CD4-positive, alpha-beta T cell treated with Interleukin-17A for 1 hour (primary cell): ENCODE measurements at regions not wholly inside any gene's neighbourhood (a gene's known extent, or its start where the extent isn't known, plus 50 kb on each side); places are given as distances from the start of the nearest gene placed in this dataset.

ENCODE experiments used
- DNase-seq: peaks from one replicate; pipeline ENCODE4 v3.0.0-alpha.2; 2020

GRCh38 chr14:27013678-27014077, 415.8 kb upstream of the NOVA1 start:
- DNase-seq = no peak

DNA sequence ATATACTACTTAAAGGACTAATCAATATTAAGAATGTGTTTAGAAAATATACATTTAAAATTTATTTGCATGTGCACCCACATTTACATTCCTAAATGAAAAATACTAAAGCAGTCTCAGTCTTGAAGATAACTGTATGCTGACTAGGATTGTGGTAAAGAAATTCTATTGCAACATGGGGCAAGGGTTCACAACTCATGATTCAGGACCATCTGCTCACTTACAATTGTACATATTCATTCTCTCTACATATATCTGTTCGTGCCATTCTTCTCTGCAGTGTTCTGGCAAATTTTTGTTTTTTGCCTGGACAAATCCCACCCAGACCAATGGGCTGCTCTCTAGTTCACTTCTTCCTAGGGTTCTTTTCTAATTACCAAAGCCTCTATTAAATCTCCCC, 417.2 kb upstream of the NOVA1 start:
- DNase-seq = no peak

GRCh38 chr14:27025648-27026047, 427.8 kb upstream of the NOVA1 start:
- DNase-seq = no peak

DNA sequence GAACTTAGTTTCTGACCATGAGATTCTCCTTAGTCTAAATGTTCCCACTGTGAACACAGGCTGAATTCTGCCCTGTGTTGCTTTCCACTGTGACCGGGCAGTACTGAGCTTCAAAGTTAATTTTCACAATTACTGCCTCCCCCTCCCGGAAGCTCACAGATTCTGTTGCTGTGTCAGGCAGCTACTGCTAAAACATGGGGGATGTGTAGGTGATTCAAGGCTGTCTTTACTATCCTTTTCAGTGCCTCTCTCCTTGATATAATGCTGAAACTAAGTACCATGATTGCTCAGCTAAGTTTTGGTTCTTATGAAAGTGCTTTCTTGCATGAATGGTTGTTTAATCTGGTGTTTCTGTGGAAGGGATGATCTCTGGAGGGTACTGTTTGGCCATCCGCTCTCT, 428.3 kb upstream of the NOVA1 start:
- no peak for DNase-seq

- DNase-seq = no peak
Observed at GRCh38 chr14:27040552-27040951, 442.7 kb upstream of the NOVA1 start.

DNA sequence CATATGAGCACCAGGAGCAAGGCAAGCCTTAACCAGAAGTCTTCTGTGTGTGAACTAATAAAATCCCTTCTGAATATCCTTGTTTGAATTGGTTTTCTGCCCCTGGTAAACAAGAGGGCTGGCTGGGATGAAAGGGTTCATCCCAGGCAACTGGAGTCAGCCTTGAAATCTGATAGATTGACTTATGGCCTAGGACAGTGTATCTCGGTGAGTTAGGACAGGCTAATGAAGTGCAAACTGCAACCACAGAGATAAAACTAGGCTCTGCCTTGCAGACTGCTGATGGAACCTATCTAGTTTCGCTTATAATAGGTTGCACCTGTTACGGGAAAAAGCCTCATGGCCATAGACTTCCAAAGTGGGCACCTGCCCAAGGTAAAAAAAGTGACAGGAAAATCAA, 451.9 kb upstream of the NOVA1 start:
- DNase-seq = no peak

GRCh38 chr14:27050208-27050607, 452.4 kb upstream of the NOVA1 start:
- no peak for DNase-seq

DNA sequence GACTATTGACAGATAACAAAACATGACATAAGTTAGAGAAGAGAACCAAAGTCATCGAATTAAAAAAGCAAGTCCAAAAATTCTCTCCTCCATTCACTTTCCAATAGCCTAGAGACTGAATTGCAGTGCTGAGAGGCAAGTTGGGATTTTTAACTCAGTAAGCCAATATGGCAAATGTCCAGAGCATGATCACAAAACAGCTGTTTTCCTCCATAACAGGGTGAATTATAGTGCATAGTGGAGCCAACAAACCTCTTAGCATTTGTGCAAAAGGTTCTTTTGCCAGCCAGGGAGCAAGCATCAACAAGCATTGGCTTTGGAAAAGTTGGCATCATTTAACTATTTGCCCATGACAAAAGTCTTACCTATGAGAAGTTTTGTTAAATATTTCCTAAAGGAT, 458.8 kb upstream of the NOVA1 start:
- no peak for DNase-seq

- no peak for DNase-seq
Observed at GRCh38 chr14:27061299-27061698, 463.5 kb upstream of the NOVA1 start.

DNA sequence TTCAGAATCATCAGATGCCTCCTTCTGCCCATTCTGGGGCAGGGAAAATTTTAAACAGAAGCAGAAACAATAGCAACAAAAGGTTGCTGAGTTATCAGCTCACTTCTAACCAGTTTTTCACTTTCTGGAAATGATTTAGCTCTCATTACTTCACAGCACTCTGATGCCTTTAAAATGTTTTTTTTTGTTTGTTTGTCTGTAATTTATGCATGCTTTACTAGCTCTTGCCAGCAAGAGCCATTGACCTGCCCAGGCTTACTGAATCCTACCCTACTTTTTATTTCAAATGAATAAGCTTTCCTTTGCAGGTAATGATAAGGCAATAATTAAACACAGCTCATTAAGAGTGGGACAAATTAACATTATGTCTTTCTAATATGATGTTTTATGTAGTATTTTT, 466.1 kb upstream of the NOVA1 start:
- no peak for DNase-seq

DNA sequence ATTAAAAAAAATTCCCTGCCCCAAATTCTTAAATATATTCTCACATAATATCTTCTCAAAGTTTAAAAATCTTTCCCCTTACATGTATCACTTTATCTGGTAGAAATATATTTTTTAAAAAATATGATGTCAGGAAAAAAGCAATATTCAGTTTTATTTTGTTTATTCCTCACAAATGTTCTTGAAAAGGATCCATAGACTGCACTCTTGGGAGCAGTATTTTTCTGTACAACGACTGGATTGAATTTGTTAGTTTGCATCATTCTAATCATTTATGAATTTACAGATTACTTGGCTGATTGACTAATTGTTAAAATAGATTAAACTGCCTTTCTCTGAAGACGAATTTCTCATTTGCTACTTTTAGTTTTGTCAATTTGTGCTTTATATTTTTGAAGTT, 468.1 kb upstream of the NOVA1 start:
- no peak for DNase-seq

DNA sequence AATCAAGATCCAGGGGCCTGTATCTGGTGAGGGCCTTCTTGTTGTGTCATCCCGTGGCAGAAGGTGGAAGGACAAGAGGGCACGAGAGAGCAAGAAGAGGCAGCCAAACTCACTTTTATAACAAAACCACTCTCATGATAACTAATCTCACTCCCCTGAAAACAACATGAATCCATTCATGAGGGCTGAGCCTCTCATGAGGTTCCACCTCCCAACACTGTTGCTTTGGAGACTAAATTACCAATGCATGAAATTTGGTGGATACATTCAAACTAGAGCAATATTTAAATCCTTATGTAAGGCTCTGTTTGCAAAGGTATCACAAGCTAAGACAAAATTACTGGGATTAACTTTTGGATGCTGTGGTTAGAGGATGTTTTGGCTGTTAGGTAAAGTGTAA, 470.1 kb upstream of the NOVA1 start:
- no peak for DNase-seq

DNA sequence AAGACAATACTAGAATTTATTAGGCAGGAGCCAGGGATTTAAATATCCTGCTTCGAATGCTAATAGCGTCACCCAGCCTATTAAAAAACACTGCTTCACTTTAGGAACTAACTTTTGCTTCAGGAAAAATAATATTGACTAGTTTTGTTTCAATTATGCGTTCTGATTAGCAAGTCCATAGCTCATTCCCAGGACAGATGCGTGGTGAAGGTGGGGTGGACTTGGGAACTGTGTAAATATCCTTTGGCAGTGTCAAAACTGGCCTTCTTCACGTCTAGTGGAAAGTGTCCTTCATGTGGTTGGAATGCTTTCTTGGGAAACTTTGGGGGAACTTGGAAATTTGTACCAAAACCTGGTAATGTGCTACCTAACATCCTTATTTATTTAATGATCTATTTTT, 474.8 kb upstream of the NOVA1 start:
- no peak for DNase-seq

GRCh38 chr14:27075503-27075902, 477.7 kb upstream of the NOVA1 start:
- DNase-seq = no peak

DNA sequence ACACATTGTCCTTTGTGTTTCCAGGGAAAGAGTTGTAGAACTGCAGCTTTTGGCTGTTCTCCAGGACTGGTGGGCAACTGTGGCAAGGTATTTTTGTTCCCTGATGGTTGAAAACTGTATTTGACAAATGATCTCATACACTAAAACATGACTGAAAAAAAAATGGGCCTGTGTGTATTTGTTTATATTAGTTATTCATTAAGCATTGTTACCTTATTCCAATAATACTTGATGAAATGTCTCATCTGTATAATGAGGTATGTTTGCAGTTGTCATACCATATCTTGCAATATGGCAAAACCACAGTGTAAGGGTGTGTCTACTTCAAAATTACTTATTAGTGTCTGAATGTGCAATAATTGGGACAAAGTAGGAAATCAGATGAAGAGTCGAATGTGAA, 479.4 kb upstream of the NOVA1 start:
- DNase-seq = no peak

- DNase-seq = no peak
Observed at GRCh38 chr14:27077710-27078109, 479.9 kb upstream of the NOVA1 start.

DNA sequence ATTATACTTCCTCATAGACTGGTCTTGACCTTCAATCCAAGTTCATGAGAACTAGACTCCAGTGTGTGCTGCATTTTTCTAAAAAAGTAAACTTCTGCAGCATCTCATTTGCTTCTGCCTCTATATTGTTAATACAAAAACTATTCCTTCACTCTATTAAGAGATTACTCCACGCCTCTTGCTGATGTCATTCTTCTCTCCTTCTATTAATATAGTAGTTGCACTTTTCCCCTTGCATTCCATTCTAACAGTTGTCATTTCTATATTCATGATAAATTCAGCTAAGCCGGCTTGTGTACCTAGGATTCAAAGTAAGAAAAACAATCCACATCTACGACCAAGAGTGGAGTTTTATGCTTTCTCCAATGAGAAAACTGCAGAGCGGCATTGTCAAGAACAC, 480.4 kb upstream of the NOVA1 start:
- no peak for DNase-seq

DNA sequence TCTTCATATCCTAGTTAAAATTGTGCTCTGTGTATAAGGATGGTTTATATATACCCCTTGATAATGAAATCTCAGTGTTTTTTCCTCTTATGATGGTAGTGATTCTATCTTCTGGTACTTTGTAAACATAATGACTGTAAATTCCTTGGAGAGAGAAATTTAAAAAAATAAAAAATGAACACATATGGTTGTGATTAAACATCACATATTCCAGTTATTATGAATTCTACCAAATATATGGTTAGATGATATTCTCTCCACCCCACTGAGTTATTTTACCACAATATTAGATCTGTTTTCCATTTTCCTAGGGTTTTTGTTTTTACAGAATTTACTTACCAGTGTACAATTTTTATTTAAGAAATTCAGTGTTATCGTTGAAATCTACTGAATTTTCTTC, 481.9 kb upstream of the NOVA1 start:
- no peak for DNase-seq

GRCh38 chr14:27085500-27085899, 487.7 kb upstream of the NOVA1 start:
- no peak for DNase-seq

- DNase-seq = no peak
Observed at GRCh38 chr14:27090716-27091115, 492.9 kb upstream of the NOVA1 start.

DNA sequence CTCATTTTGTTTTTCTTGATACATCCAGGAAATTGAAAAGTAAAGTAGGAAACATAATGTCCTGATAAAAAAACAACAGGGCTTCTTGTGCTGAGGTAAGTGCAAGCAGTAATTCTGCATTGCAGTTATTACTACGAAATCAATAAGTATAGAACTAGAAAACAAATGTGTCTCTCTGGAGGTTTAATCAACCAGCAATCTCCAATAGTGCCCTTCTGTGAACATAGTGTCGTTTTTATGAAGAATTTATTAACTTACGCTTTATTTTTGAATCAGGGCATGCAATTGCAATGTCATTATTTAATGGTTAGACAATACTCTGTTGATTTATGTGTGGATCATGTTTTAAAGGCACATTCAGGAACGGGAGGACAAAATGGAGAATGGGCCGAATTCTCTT, 494.1 kb upstream of the NOVA1 start:
- DNase-seq = no peak

GRCh38 chr14:27096091-27096490, 498.3 kb upstream of the NOVA1 start:
- no peak for DNase-seq

DNA sequence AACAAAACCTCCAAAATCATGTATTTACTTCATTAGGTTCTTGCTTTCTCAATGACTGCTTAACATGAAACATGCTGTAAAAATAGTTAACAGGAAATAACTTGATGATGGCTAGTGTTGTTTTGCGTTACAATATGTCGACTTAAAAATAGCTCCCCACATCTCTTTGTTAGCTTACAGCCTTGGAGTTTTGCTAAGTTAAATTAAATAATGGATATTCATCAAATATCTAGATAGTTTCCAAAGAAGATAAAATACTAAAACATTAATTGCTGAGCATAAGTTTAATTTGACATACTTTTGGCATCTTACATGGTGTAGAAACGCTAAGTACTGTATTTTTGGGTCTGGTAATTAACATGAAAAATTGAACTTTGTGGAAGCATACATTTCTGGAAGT, 500.6 kb upstream of the NOVA1 start:
- DNase-seq = no peak

GRCh38 chr14:27114180-27114579, 516.3 kb upstream of the NOVA1 start:
- DNase-seq = no peak

GRCh38 chr14:27123162-27123561, 525.3 kb upstream of the NOVA1 start:
- no peak for DNase-seq

DNA sequence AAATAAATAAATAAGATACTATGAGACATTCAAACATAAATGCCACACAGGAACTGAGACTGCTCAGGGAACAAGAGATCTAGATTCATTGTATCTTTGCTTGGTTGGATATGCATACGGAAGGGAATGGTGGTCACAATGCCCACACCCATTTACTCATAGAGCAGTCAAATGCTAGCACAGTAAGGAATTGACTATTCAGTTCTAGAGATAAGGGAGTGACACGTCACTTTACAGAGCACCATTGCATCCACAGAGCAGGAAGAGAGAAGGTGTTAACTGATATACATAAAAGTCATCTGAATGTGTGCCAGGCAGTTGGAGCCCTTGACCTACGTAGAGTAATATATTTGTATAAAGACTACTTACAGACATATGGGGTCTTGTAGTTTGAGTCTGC, 530.0 kb upstream of the NOVA1 start:
- no peak for DNase-seq
